Chondrocyte (in vitro differentiated cells): ENCODE measurements at regions not wholly inside any gene's neighbourhood (a gene's known extent, or its start where the extent isn't known, plus 50 kb on each side); places are given as distances from the start of the nearest gene placed in this dataset.
A peak's percentile ranks its signal among the peaks of the same experiment; 100 is the strongest.

Experiments used
- DNase-seq: peaks from one replicate; pipeline ENCODE4 v3.0.0; 2021; ENCODE audit warnings: mixed read lengths, low spot score
- H3K27ac Mint-ChIP-seq: one replicate; pipeline ENCODE4 v1.8.0; 2021; ENCODE audit warnings: mild to moderate bottlenecking, moderate library complexity, mixed read lengths; ENCODE audit not compliant: unreplicated experiment
- H3K27me3 Mint-ChIP-seq: 2 replicates; pipeline ENCODE4 v1.8.0; 2021; ENCODE audit warnings: low read depth, mixed read lengths
- H3K36me3 Mint-ChIP-seq: 2 replicates; pipeline ENCODE4 v1.8.0; 2021; ENCODE audit warnings: low read depth, mixed read lengths
- H3K4me1 Mint-ChIP-seq: 2 replicates; pipeline ENCODE4 v1.8.0; 2021; ENCODE audit warnings: low read depth, mild to moderate bottlenecking, mixed read lengths
- H3K4me3 Mint-ChIP-seq: one replicate; pipeline ENCODE4 v1.8.0; 2021; ENCODE audit warnings: mild to moderate bottlenecking, moderate library complexity, mixed read lengths; ENCODE audit not compliant: unreplicated experiment
- H3K9me3 Mint-ChIP-seq: 2 replicates; pipeline ENCODE4 v1.8.0; 2021; ENCODE audit warnings: low read depth, mixed read lengths
- CTCF ChIP-seq: fragments of 200-600 bp; sonication (generic); IDR thresholded peaks from 2 replicates; pipeline ENCODE4 v1.5.0; 2021; ENCODE audit warnings: antibody characterized with exemption, mild to moderate bottlenecking, moderate library complexity

GRCh38 chr6:50185006-50185405 lies 135.3 kb upstream of the DEFB112 start:
- H3K27me3 Mint-ChIP-seq, result peaks cover 11% of the 10 kb centered on the region
- no peak for DNase-seq
- H3K4me1 Mint-ChIP-seq, result no peaks in the 10 kb centered on the region
- no peak overlapping the region for H3K4me3 Mint-ChIP-seq
- peak; percentile 42 for TF ChIP-seq CTCF
- H3K36me3 Mint-ChIP-seq, result no peaks in the 10 kb centered on the region
- H3K9me3 Mint-ChIP-seq, result no peaks in the 10 kb centered on the region
- no peak overlapping the region for H3K27ac Mint-ChIP-seq

- H3K9me3 Mint-ChIP-seq, result no peaks in the 10 kb centered on the region
- H3K27ac Mint-ChIP-seq, result no peak overlapping the region
- no peak overlapping the region for H3K4me3 Mint-ChIP-seq
- DNase-seq, result no peak
- no peaks in the 10 kb centered on the region for H3K4me1 Mint-ChIP-seq
- TF ChIP-seq CTCF, result no peak
- H3K36me3 Mint-ChIP-seq, result no peaks in the 10 kb centered on the region
- peaks cover 9% of the 10 kb centered on the region for H3K27me3 Mint-ChIP-seq
These were observed 137.7 kb upstream of the DEFB112 start for GRCh38 chr6:50187351-50187921.

GRCh38 chr6:50198245-50198644 lies 148.5 kb upstream of the DEFB112 start:
- Mint-ChIP-seq H3K36me3 (no peaks in the 10 kb centered on the region), H3K9me3 (no peaks in the 10 kb centered on the region), H3K27ac (no peak overlapping the region), H3K27me3 (peaks cover 9% of the 10 kb centered on the region), H3K4me1 (no peaks in the 10 kb centered on the region), H3K4me3 (no peak overlapping the region)
- no peak for DNase-seq
- no peak for TF ChIP-seq CTCF

- H3K27me3 Mint-ChIP-seq, result peaks cover 15% of the 10 kb centered on the region
- H3K36me3 Mint-ChIP-seq, result no peaks in the 10 kb centered on the region
- no peak overlapping the region for H3K27ac Mint-ChIP-seq
- no peak overlapping the region for H3K4me3 Mint-ChIP-seq
- no peak for DNase-seq
- no peak for TF ChIP-seq CTCF
- no peaks in the 10 kb centered on the region for H3K4me1 Mint-ChIP-seq
- H3K9me3 Mint-ChIP-seq, result no peaks in the 10 kb centered on the region
These were observed 153.0 kb upstream of the DEFB112 start for GRCh38 chr6:50202766-50203165.

- no peak overlapping the region for H3K27ac Mint-ChIP-seq
- H3K36me3 Mint-ChIP-seq, result peaks cover 2% of the 10 kb centered on the region
- TF ChIP-seq CTCF, result no peak
- DNase-seq, result no peak
- no peaks in the 10 kb centered on the region for H3K4me1 Mint-ChIP-seq
- no peak overlapping the region for H3K4me3 Mint-ChIP-seq
- H3K9me3 Mint-ChIP-seq, result no peaks in the 10 kb centered on the region
- H3K27me3 Mint-ChIP-seq, result peaks cover 11% of the 10 kb centered on the region
These were observed 161.9 kb upstream of the DEFB112 start for GRCh38 chr6:50211582-50211981.
